ENCODE measurements at regions not wholly inside any gene's neighbourhood (a gene's known extent, or its start where the extent isn't known, plus 50 kb on each side); places are given as distances from the start of the nearest gene placed in this dataset.
"Not testable (repeated sequence)": the region's sequence is repeated elsewhere in the genome, so short reads cannot be mapped to it uniquely, and the experiment has no call there.

GRCh38 chr10:121382029-121382520, 216.2 kb downstream of the FGFR2 start:
- not testable (repeated sequence) for DNase-seq (ENCODE audit: low spot score)

- no peak for DNase-seq (ENCODE audit: low spot score)
Measured at GRCh38 chr10:121385136-121385535, 213.1 kb downstream of the FGFR2 start.

GRCh38 chr10:121392657-121393056, 205.6 kb downstream of the FGFR2 start:
- DNase-seq (ENCODE audit: low spot score), result no peak

- no peak for DNase-seq (ENCODE audit: low spot score)
Measured at GRCh38 chr10:121393522-121393921, 204.7 kb downstream of the FGFR2 start.

GRCh38 chr10:121400507-121400906, 197.7 kb downstream of the FGFR2 start:
- not testable (repeated sequence) for DNase-seq (ENCODE audit: low spot score)

- no peak for DNase-seq (ENCODE audit: low spot score)
Measured at GRCh38 chr10:121403527-121403926, 194.7 kb downstream of the FGFR2 start.

GRCh38 chr10:121404611-121405010, 193.6 kb downstream of the FGFR2 start:
- DNase-seq (ENCODE audit: low spot score), result no peak

- DNase-seq (ENCODE audit: low spot score), result no peak
Measured at GRCh38 chr10:121405096-121405495, 193.1 kb downstream of the FGFR2 start.

GRCh38 chr10:121405549-121405948, 192.7 kb downstream of the FGFR2 start:
- DNase-seq (ENCODE audit: low spot score), result no peak

- DNase-seq (ENCODE audit: low spot score), result no peak
Measured at GRCh38 chr10:121405953-121406352, 192.3 kb downstream of the FGFR2 start.

GRCh38 chr10:121406823-121407545, 191.3 kb downstream of the FGFR2 start:
- no peak for DNase-seq (ENCODE audit: low spot score)

- DNase-seq (ENCODE audit: low spot score), result no peak
Measured at GRCh38 chr10:121409466-121410104, 188.7 kb downstream of the FGFR2 start.

GRCh38 chr10:121411004-121411403, 187.2 kb downstream of the FGFR2 start:
- no peak for DNase-seq (ENCODE audit: low spot score)

- DNase-seq (ENCODE audit: low spot score), result no peak
Measured at GRCh38 chr10:121413951-121414350, 184.3 kb downstream of the FGFR2 start.

- DNase-seq (ENCODE audit: low spot score), result no peak
Measured at GRCh38 chr10:121414366-121415062, 183.7 kb downstream of the FGFR2 start.

GRCh38 chr10:121415063-121415399, 183.2 kb downstream of the FGFR2 start:
- DNase-seq (ENCODE audit: low spot score), result no peak

- DNase-seq (ENCODE audit: low spot score), result no peak
Measured at GRCh38 chr10:121416071-121416470, 182.2 kb downstream of the FGFR2 start.

- DNase-seq (ENCODE audit: low spot score), result no peak
Measured at GRCh38 chr10:121417298-121417697, 180.9 kb downstream of the FGFR2 start.

- no peak for DNase-seq (ENCODE audit: low spot score)
Measured at GRCh38 chr10:121418126-121418777, 180.0 kb downstream of the FGFR2 start.

- DNase-seq (ENCODE audit: low spot score), result no peak
Measured at GRCh38 chr10:121420006-121420405, 178.2 kb downstream of the FGFR2 start.

GRCh38 chr10:121422096-121422495, 176.1 kb downstream of the FGFR2 start:
- DNase-seq (ENCODE audit: low spot score), result no peak

GRCh38 chr10:121425623-121426022, 172.6 kb downstream of the FGFR2 start:
- no peak for DNase-seq (ENCODE audit: low spot score)

GRCh38 chr10:121426307-121426706, 171.9 kb downstream of the FGFR2 start:
- DNase-seq (ENCODE audit: low spot score), result no peak
